SK-N-SH (cell line): ENCODE measurements at regions not wholly inside any gene's neighbourhood (a gene's known extent, or its start where the extent isn't known, plus 50 kb on each side); places are given as distances from the start of the nearest gene placed in this dataset.

Source experiments
- CTCF ChIA-PET: fragments of 300-600, 350-600 bp; formaldehyde crosslinking; extraction: SDS; loops from one replicate; lab custom pipeline; 2021; lab: Yijun Ruan, JAX
- POLR2A ChIA-PET: fragments of 350-600 bp; sonication (Branson Sonifier 250); formaldehyde crosslinking; extraction: SDS; loops from one replicate; lab custom pipeline; 2020; ENCODE audit warnings: antibody characterized with exemption, inconsistent platforms; lab: Yijun Ruan, JAX
- DNase-seq: peaks from one replicate; pipeline ENCODE4 v3.0.0; 2012
- H2AFZ ChIP-seq: fragments of 200-600 bp; sonication (generic); 2 replicates; pipeline ENCODE4 v1.8.1; 2016; ENCODE audit warnings: antibody characterized with exemption, mild to moderate bottlenecking, low read depth
- H3F3A ChIP-seq: fragments of 200-600 bp; sonication (generic); replicated peaks from 2 replicates; pipeline ENCODE3; 2016; ENCODE audit warnings: antibody characterized with exemption, mild to moderate bottlenecking; ENCODE audit not compliant: insufficient read depth
- H3K27ac ChIP-seq, 2 experiments: fragments of 200-500 bp in 1 of 2; fragments of 200-600 bp in 1 of 2; sonication (Bioruptor generic) in 1 of 2; sonication (generic), shearing (Covaris generic) in 1 of 2; 2 replicates each; pipeline versions ENCODE4 v1.5.1 to v1.6.1; 2014 to 2016; ENCODE audit warnings: low read depth in 2 of 2, inconsistent platforms in 1 of 2, low read length in 1 of 2, mild to moderate bottlenecking in 1 of 2, mixed read lengths in 1 of 2
- H3K27me3 ChIP-seq: fragments of 200-600 bp; sonication (generic), shearing (Covaris generic); 2 replicates; pipeline ENCODE4 v1.6.1; 2016; ENCODE audit warnings: mixed run types; ENCODE audit not compliant: insufficient read depth
- H3K36me3 ChIP-seq, 2 experiments: fragments of 200-500 bp in 1 of 2; fragments of 200-600 bp in 1 of 2; sonication (Bioruptor generic) in 1 of 2; sonication (generic) in 1 of 2; replicated peaks in 1 of 2; 2 replicates each; pipeline versions ENCODE3 to v1.5.1; 2014 to 2016; ENCODE audit warnings: low read length in 1 of 2, mild to moderate bottlenecking in 1 of 2; ENCODE audit not compliant: insufficient read depth in 2 of 2, control insufficient read depth in 1 of 2
- H3K4me1 ChIP-seq, 2 experiments: fragments of 200-500 bp in 1 of 2; fragments of 200-600 bp in 1 of 2; sonication (Bioruptor generic) in 1 of 2; sonication (generic), shearing (Covaris generic) in 1 of 2; 2 replicates each; pipeline versions ENCODE4 v1.5.1 to v1.6.1; 2014 to 2016; ENCODE audit warnings: low read depth in 1 of 2, low read length in 1 of 2, mixed run types in 1 of 2; ENCODE audit not compliant: insufficient read depth in 2 of 2, control insufficient read depth in 1 of 2
- H3K4me2 ChIP-seq: fragments of 200-600 bp; sonication (generic), shearing (Covaris generic); 2 replicates; pipeline ENCODE4 v1.6.1; 2017; ENCODE audit warnings: mixed run types
- H3K4me3 ChIP-seq, 2 experiments: fragments of 200-500 bp in 1 of 2; fragments of 200-600 bp in 1 of 2; sonication (Bioruptor generic) in 1 of 2; sonication (generic), shearing (Covaris generic) in 1 of 2; 2 replicates each; pipeline versions ENCODE4 v1.5.1 to v1.8.1; 2014 to 2016; ENCODE audit warnings: low read depth in 2 of 2, inconsistent platforms in 1 of 2, low read length in 1 of 2, mild to moderate bottlenecking in 1 of 2, mixed read lengths in 1 of 2, moderate library complexity in 1 of 2
- H3K79me2 ChIP-seq: fragments of 200-600 bp; sonication (generic); 2 replicates; pipeline ENCODE4 v1.8.1; 2017; ENCODE audit warnings: mild to moderate bottlenecking; ENCODE audit not compliant: insufficient read depth
- H3K9ac ChIP-seq: fragments of 200-600 bp; sonication (generic); 2 replicates; pipeline ENCODE4 v1.6.1; 2017; ENCODE audit warnings: mixed run types
- H3K9me2 ChIP-seq: fragments of 200-600 bp; sonication (generic); 2 replicates; pipeline ENCODE4 v1.6.1; 2017; ENCODE audit warnings: mixed run types
- H3K9me3 ChIP-seq: fragments of 200-600 bp; sonication (generic); 2 replicates; pipeline ENCODE4 v1.6.1; 2017; ENCODE audit warnings: mixed run types, mild to moderate bottlenecking, moderate library complexity
- H4K20me1 ChIP-seq: fragments of 200-600 bp; sonication (generic); 2 replicates; pipeline ENCODE4 v1.6.1; 2017; ENCODE audit warnings: mild to moderate bottlenecking, mixed run types; ENCODE audit not compliant: insufficient read depth
- ELF1 ChIP-seq: IDR thresholded peaks from 2 replicates; pipeline ENCODE4 v1.4.0; 2012
- EZH2phosphoT487 ChIP-seq: fragments of 200-600 bp; sonication (generic); IDR thresholded peaks from 2 replicates; pipeline ENCODE4 v1.6.1; 2017; ENCODE audit warnings: low read depth, mixed run types, mild to moderate bottlenecking, antibody characterized with exemption, moderate library complexity, borderline replicate concordance
- FOSL2 ChIP-seq: IDR thresholded peaks from 2 replicates; pipeline ENCODE4 v1.4.0; 2012; ENCODE audit warnings: low read depth, mild to moderate bottlenecking, moderate library complexity, borderline replicate concordance
- FOXJ3 ChIP-seq: sonication (generic); formaldehyde crosslinking; IDR thresholded peaks from 2 replicates; pipeline ENCODE4 v1.5.1; 2020; ENCODE audit warnings: mild to moderate bottlenecking, missing genetic modification reagents
- FOXM1 ChIP-seq: IDR thresholded peaks from 2 replicates; pipeline ENCODE4 v1.4.0; 2012; ENCODE audit warnings: low read depth, mild to moderate bottlenecking
- GABPA ChIP-seq: IDR thresholded peaks from 2 replicates; pipeline ENCODE4 v1.4.0; 2012; ENCODE audit warnings: low read depth, mild to moderate bottlenecking
- JUND ChIP-seq: IDR thresholded peaks from 2 replicates; pipeline ENCODE4 v1.4.0; 2012
- MEF2A ChIP-seq: IDR thresholded peaks from 2 replicates; pipeline ENCODE4 v1.4.0; 2012; ENCODE audit warnings: low read depth, borderline replicate concordance
- MXI1 ChIP-seq: IDR thresholded peaks from 2 replicates; pipeline ENCODE4 v1.6.1; 2012; ENCODE audit warnings: mild to moderate bottlenecking, low read depth, low read length, improper control_type of control experiment
- NFIC ChIP-seq: IDR thresholded peaks from 2 replicates; pipeline ENCODE4 v1.4.0; 2012; ENCODE audit warnings: borderline replicate concordance
- RFX5 ChIP-seq: IDR thresholded peaks from 2 replicates; pipeline ENCODE4 v1.6.1; 2012; ENCODE audit warnings: mild to moderate bottlenecking, improper control_type of control experiment, low read length
- RXRA ChIP-seq: IDR thresholded peaks from 2 replicates; pipeline ENCODE4 v1.4.0; 2012; ENCODE audit warnings: low read depth, mild to moderate bottlenecking, borderline replicate concordance
- SIN3A ChIP-seq: IDR thresholded peaks from 2 replicates; pipeline ENCODE4 v1.6.1; 2012; ENCODE audit warnings: low read depth, mild to moderate bottlenecking, low read length, moderate library complexity, borderline replicate concordance
- WGBS: methylation state at CpG from one replicate; pipeline ENCODE4 v1.1.6; 2017; ENCODE audit warnings: low lambda C conversion rate; 5-methylcytosine and 5-hydroxymethylcytosine counted together
- TF ChIP-seq, protein P1 (sequence below): IDR thresholded peaks from 2 replicates; pipeline ENCODE4 v1.6.1; 2012; ENCODE audit warnings: mild to moderate bottlenecking, low read depth, low read length, moderate library complexity
- TF ChIP-seq, protein P2 (sequence below): IDR thresholded peaks from 2 replicates; pipeline ENCODE4; 2012
- TF ChIP-seq, protein P3 (sequence below): IDR thresholded peaks from 2 replicates; pipeline ENCODE4 v1.4.0; 2012; ENCODE audit warnings: low read depth

DNA sequence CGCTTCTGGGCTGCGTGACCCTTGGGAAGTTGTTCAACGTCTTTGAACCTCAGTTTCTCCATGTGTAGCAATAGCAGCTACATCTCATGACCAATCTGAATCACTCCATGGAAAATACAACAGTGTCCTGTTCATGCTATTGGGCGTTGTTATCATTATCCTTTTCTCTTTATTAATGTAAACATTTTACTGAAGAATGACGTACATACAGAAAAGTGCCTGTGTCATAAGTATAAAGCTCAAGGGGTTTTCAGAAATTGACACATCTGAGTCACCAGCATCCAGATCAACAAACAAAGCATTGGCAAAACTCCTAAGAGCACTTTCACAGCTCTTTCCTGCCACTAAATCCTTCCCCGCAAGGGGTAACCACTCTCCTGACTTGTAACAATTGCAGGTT, 438.4 kb downstream of the XYLT1 start:
- no peaks in the 10 kb centered on the region for H3K27me3 ChIP-seq
- H3F3A ChIP-seq = no peaks in the 10 kb centered on the region
- TF ChIP-seq MXI1 = no peak
- no peaks in the 10 kb centered on the region for H4K20me1 ChIP-seq
- WGBS = 50% methylated on average over 6 of the region's 6 CpGs
- H3K4me1 ChIP-seq = no peaks in the 10 kb centered on the region; a peak in 1 of 4 replicates
- no peaks in the 10 kb centered on the region for H3K36me3 ChIP-seq
- DNase-seq = no peak
- no peaks in the 10 kb centered on the region for H3K9me2 ChIP-seq
- no peaks in the 10 kb centered on the region for H3K9me3 ChIP-seq
- H2AFZ ChIP-seq = no peak overlapping the region
- H3K79me2 ChIP-seq = no peaks in the 10 kb centered on the region
- POLR2A ChIA-PET = no interaction called here
- no peak overlapping the region for H3K9ac ChIP-seq
- H3K4me3 ChIP-seq = no peak overlapping the region
- CTCF ChIA-PET = interaction anchor here (1.2 kb wide), 1 partner anchor 17 kb away, joined by 3 read pairs; no protein-coding TSS in a partner anchor
- H3K27ac ChIP-seq = no peak overlapping the region
- no peak overlapping the region for H3K4me2 ChIP-seq

DNA sequence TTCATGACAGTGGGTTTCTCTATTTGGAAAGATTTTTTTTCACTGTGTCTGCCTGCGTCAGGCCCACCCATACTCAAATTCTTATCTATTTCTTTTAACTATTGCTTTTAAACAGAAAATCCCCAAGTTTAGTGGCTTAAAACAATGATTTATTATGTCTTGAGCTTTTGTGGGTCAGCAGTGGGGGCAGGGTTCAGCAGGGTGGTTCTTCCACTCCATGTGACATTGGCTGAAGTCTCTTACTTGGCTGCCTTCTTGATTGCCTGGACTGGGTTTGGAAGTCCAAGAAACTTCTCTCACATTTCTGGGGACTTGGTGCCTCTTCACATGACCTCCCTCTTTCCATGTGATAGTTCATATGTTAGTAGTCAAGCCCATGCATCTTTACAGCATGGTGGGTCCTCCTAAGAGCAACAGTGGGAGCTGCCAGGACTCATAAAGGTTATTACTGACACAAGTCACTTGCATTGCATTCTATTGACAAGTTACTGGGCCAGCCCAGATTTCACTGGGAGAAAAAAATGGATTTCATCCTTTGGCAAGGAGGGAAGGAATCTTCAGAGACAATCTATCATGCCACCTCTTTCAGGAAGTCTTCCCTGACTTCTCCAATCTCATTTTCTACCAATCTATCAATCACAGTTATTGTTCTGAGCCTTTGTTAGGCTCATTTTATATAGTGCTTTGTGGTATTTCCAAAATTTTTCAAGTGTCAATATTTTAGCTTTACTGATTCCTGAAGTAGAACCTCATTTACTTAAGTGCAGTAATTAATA, 436.1 kb downstream of the XYLT1 start:
- H2AFZ ChIP-seq = no peak overlapping the region
- no peaks in the 10 kb centered on the region for H3K27me3 ChIP-seq
- TF ChIP-seq RXRA (no peak), GABPA (no peak), MEF2A (no peak), MXI1 (no peak), NFIC (no peak)
- TF ChIP-seq, protein P1, sequence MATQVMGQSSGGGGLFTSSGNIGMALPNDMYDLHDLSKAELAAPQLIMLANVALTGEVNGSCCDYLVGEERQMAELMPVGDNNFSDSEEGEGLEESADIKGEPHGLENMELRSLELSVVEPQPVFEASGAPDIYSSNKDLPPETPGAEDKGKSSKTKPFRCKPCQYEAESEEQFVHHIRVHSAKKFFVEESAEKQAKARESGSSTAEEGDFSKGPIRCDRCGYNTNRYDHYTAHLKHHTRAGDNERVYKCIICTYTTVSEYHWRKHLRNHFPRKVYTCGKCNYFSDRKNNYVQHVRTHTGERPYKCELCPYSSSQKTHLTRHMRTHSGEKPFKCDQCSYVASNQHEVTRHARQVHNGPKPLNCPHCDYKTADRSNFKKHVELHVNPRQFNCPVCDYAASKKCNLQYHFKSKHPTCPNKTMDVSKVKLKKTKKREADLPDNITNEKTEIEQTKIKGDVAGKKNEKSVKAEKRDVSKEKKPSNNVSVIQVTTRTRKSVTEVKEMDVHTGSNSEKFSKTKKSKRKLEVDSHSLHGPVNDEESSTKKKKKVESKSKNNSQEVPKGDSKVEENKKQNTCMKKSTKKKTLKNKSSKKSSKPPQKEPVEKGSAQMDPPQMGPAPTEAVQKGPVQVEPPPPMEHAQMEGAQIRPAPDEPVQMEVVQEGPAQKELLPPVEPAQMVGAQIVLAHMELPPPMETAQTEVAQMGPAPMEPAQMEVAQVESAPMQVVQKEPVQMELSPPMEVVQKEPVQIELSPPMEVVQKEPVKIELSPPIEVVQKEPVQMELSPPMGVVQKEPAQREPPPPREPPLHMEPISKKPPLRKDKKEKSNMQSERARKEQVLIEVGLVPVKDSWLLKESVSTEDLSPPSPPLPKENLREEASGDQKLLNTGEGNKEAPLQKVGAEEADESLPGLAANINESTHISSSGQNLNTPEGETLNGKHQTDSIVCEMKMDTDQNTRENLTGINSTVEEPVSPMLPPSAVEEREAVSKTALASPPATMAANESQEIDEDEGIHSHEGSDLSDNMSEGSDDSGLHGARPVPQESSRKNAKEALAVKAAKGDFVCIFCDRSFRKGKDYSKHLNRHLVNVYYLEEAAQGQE = no peak
- H3K4me2 ChIP-seq = no peak overlapping the region
- no peaks in the 10 kb centered on the region for H3K79me2 ChIP-seq
- WGBS = 35% methylated on average over 1 of the region's 1 CpG
- no peak overlapping the region for H3K4me3 ChIP-seq
- CTCF ChIA-PET = interaction anchor here (0.7 kb wide), 1 partner anchor 10 kb away, joined by 3 read pairs; no protein-coding TSS in a partner anchor
- no peaks in the 10 kb centered on the region for H3F3A ChIP-seq
- H3K27ac ChIP-seq = no peak overlapping the region
- H4K20me1 ChIP-seq = no peaks in the 10 kb centered on the region
- no peak overlapping the region for H3K9ac ChIP-seq
- POLR2A ChIA-PET = no interaction called here
- no peaks in the 10 kb centered on the region for H3K9me2 ChIP-seq
- no peaks in the 10 kb centered on the region for H3K4me1 ChIP-seq
- DNase-seq = no peak
- no peaks in the 10 kb centered on the region for H3K36me3 ChIP-seq
- H3K9me3 ChIP-seq = no peaks in the 10 kb centered on the region

DNA sequence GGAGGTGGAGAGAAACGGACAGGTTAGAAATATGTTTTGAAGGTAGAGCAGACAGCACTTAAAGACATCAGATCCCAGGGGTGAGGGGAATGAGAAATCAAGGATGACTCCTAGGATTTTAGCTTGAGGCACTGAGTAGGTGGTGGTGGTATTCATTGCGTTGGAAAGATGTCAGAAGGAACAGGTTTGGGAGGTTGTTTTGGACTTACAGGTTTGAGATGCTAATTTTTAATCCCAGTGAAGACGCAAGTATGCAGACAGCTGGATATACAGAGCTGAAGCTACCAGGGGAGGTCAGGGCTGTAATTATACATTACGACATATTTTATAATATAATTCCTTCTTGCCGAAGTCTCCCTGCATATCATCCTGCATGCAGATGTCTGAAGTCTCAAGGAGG, 433.3 kb downstream of the XYLT1 start:
- H3K9me2 ChIP-seq = no peaks in the 10 kb centered on the region
- no peaks in the 10 kb centered on the region for H3K4me1 ChIP-seq
- 42% methylated on average over 5 of the region's 5 CpGs for WGBS
- H3K27ac ChIP-seq = no peak overlapping the region
- no peak overlapping the region for H3K4me2 ChIP-seq
- DNase-seq = no peak
- H3K79me2 ChIP-seq = no peaks in the 10 kb centered on the region
- no peaks in the 10 kb centered on the region for H4K20me1 ChIP-seq
- no peaks in the 10 kb centered on the region for H3K36me3 ChIP-seq
- H3K27me3 ChIP-seq = no peaks in the 10 kb centered on the region
- CTCF ChIA-PET = interaction anchor here (1.1 kb wide), 1 partner anchor 240 kb away, joined by 3 read pairs; no protein-coding TSS in a partner anchor
- H3F3A ChIP-seq = no peaks in the 10 kb centered on the region
- no peaks in the 10 kb centered on the region for H3K9me3 ChIP-seq
- POLR2A ChIA-PET = no interaction called here
- no peak overlapping the region for H3K4me3 ChIP-seq
- H2AFZ ChIP-seq = no peak overlapping the region
- no peak overlapping the region for H3K9ac ChIP-seq
- TF ChIP-seq, protein P2, sequence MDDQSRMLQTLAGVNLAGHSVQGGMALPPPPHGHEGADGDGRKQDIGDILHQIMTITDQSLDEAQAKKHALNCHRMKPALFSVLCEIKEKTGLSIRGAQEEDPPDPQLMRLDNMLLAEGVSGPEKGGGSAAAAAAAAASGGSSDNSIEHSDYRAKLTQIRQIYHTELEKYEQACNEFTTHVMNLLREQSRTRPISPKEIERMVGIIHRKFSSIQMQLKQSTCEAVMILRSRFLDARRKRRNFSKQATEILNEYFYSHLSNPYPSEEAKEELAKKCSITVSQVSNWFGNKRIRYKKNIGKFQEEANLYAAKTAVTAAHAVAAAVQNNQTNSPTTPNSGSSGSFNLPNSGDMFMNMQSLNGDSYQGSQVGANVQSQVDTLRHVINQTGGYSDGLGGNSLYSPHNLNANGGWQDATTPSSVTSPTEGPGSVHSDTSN = no peak
- TF ChIP-seq EZH2phosphoT487 (no peak), JUND (no peak), FOSL2 (no peak), ELF1 (no peak), RFX5 (no peak), SIN3A (no peak), FOXJ3 (CRISPR knock-in tag) (no peak), FOXM1 (no peak)
- TF ChIP-seq, protein P3, sequence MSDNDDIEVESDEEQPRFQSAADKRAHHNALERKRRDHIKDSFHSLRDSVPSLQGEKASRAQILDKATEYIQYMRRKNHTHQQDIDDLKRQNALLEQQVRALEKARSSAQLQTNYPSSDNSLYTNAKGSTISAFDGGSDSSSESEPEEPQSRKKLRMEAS = no peak
